SK-N-SH treated with all-trans-retinoic acid at 6 μM for 48 hours (cell line): ENCODE measurements at regions not wholly inside any gene's neighbourhood (a gene's known extent, or its start where the extent isn't known, plus 50 kb on each side); places are given as distances from the start of the nearest gene placed in this dataset.

Source experiments
- CSDC2 ChIP-seq: fragments of 250-450 bp; sonication (Bioruptor Pico); IDR thresholded peaks from 2 replicates; pipeline ENCODE4 v1.5.0; 2020; ENCODE audit warnings: mild to moderate bottlenecking, moderate library complexity
- GLIS3 ChIP-seq: fragments of 250-450 bp; sonication (Bioruptor Pico); IDR thresholded peaks from 2 replicates; pipeline ENCODE4 v1.5.0; 2020; ENCODE audit warnings: mild to moderate bottlenecking, moderate library complexity
- OSR1 ChIP-seq: fragments of 250-450 bp; sonication (Bioruptor Pico); IDR thresholded peaks from 2 replicates; pipeline ENCODE4 v1.8.0; 2022; ENCODE audit warnings: moderate library complexity, mild to moderate bottlenecking, inconsistent platforms
- SNAI2 ChIP-seq: fragments of 250-450 bp; sonication (Bioruptor Pico); IDR thresholded peaks from 2 replicates; pipeline ENCODE4 v1.5.0; 2020; ENCODE audit warnings: mild to moderate bottlenecking, moderate library complexity
- TOX ChIP-seq: fragments of 250-450 bp; sonication (Bioruptor Pico); IDR thresholded peaks from 2 replicates; pipeline ENCODE4 v1.8.0; 2021; ENCODE audit warnings: mild to moderate bottlenecking, moderate library complexity, borderline replicate concordance
- ZC3H10 ChIP-seq: fragments of 250-450 bp; sonication (Bioruptor Pico); IDR thresholded peaks from 2 replicates; pipeline ENCODE4 v1.5.1; 2021; ENCODE audit warnings: mild to moderate bottlenecking, moderate library complexity
- ZFP30 ChIP-seq: fragments of 450-650 bp; formaldehyde crosslinking; IDR thresholded peaks from 2 replicates; pipeline ENCODE4 v1.5.0; 2022; ENCODE audit warnings: mild to moderate bottlenecking, moderate library complexity
- ZNF8 ChIP-seq: fragments of 450-650 bp; formaldehyde crosslinking; IDR thresholded peaks from 2 replicates; pipeline ENCODE4 v1.5.0; 2020; ENCODE audit warnings: mild to moderate bottlenecking, moderate library complexity
- TF ChIP-seq, protein P1 (sequence below): fragments of 250-450 bp; sonication (Bioruptor Pico); IDR thresholded peaks from 2 replicates; pipeline ENCODE4 v1.8.0; 2020; ENCODE audit warnings: mild to moderate bottlenecking, moderate library complexity, borderline replicate concordance
- TF ChIP-seq, protein P2 (sequence below): fragments of 250-450 bp; sonication (Bioruptor Pico); IDR thresholded peaks from 2 replicates; pipeline ENCODE4 v1.5.1; 2020; ENCODE audit warnings: low read depth, mild to moderate bottlenecking, moderate library complexity

DNA sequence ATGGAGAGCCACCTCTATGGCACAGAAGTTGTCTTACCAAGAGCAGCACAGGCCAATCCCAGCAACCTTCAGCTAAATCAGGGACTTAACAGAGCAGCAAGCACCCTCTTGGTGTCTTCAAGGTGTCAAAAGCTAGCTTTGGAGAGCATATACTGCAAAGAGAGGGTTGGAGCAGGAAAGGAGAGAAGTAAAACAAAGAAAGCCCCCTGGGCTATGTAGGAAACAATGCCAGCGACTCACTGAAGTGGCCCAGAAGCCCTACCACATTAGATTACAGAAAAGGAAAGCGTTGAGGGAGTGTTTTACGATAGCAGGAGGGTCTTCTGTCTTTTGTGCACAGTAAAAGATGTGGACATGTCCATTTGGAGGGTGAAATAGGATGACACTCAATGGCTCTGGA is 233.4 kb downstream of the MREG start:
- TF ChIP-seq, protein P1, sequence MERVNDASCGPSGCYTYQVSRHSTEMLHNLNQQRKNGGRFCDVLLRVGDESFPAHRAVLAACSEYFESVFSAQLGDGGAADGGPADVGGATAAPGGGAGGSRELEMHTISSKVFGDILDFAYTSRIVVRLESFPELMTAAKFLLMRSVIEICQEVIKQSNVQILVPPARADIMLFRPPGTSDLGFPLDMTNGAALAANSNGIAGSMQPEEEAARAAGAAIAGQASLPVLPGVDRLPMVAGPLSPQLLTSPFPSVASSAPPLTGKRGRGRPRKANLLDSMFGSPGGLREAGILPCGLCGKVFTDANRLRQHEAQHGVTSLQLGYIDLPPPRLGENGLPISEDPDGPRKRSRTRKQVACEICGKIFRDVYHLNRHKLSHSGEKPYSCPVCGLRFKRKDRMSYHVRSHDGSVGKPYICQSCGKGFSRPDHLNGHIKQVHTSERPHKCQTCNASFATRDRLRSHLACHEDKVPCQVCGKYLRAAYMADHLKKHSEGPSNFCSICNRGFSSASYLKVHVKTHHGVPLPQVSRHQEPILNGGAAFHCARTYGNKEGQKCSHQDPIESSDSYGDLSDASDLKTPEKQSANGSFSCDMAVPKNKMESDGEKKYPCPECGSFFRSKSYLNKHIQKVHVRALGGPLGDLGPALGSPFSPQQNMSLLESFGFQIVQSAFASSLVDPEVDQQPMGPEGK (CRISPR knock-in tag) = no peak
- TF ChIP-seq CSDC2 (CRISPR knock-in tag) (no peak), ZFP30 (no peak), SNAI2 (CRISPR knock-in tag) (no peak), ZNF8 (CRISPR knock-in tag) (no peak), ZC3H10 (no peak), OSR1 (CRISPR knock-in tag) (no peak), GLIS3 (CRISPR knock-in tag) (no peak), TOX (CRISPR knock-in tag) (no peak)
- TF ChIP-seq, protein P2, sequence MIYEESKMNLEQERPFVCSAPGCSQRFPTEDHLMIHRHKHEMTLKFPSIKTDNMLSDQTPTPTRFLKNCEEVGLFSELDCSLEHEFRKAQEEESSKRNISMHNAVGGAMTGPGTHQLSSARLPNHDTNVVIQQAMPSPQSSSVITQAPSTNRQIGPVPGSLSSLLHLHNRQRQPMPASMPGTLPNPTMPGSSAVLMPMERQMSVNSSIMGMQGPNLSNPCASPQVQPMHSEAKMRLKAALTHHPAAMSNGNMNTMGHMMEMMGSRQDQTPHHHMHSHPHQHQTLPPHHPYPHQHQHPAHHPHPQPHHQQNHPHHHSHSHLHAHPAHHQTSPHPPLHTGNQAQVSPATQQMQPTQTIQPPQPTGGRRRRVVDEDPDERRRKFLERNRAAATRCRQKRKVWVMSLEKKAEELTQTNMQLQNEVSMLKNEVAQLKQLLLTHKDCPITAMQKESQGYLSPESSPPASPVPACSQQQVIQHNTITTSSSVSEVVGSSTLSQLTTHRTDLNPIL = no peak
